HG02588 (cell line): ENCODE measurements at regions not wholly inside any gene's neighbourhood (a gene's known extent, or its start where the extent isn't known, plus 50 kb on each side); places are given as distances from the start of the nearest gene placed in this dataset.
"Not testable (repeated sequence)": the region's sequence is repeated elsewhere in the genome, so short reads cannot be mapped to it uniquely, and the experiment has no call there.

Source experiments
- ATAC-seq: cut with Tn5 transposase; IDR thresholded peaks from one replicate; pipeline ENCODE4 v1.9.1; 2021; ENCODE audit warnings: mild to moderate bottlenecking, moderate library complexity; ENCODE audit not compliant: unreplicated experiment

- no peak for ATAC-seq
Measured at GRCh38 chr16:13613165-13613564, 306.8 kb upstream of the ERCC4 start.

GRCh38 chr16:13621639-13622038 is 298.3 kb upstream of the ERCC4 start:
- ATAC-seq = no peak

- no peak for ATAC-seq
Measured at GRCh38 chr16:13628156-13628555, 291.8 kb upstream of the ERCC4 start.

- ATAC-seq = no peak
Measured at GRCh38 chr16:13629704-13630103, 290.2 kb upstream of the ERCC4 start.

- no peak for ATAC-seq
Measured at GRCh38 chr16:13630374-13630773, 289.6 kb upstream of the ERCC4 start.

GRCh38 chr16:13631213-13631767 is 288.7 kb upstream of the ERCC4 start:
- no peak for ATAC-seq

- no peak for ATAC-seq
Measured at GRCh38 chr16:13631916-13632315, 288.0 kb upstream of the ERCC4 start.

GRCh38 chr16:13632504-13632903 is 287.4 kb upstream of the ERCC4 start:
- not testable (repeated sequence) for ATAC-seq

GRCh38 chr16:13633391-13633861 is 286.5 kb upstream of the ERCC4 start:
- ATAC-seq = no peak

- no peak for ATAC-seq
Measured at GRCh38 chr16:13634253-13634652, 285.7 kb upstream of the ERCC4 start.

GRCh38 chr16:13634959-13635358 is 285.0 kb upstream of the ERCC4 start:
- no peak for ATAC-seq

- ATAC-seq = no peak
Measured at GRCh38 chr16:13638218-13638617, 281.7 kb upstream of the ERCC4 start.

- no peak for ATAC-seq
Measured at GRCh38 chr16:13643412-13643811, 276.5 kb upstream of the ERCC4 start.

- no peak for ATAC-seq
Measured at GRCh38 chr16:13645601-13646245, 274.2 kb upstream of the ERCC4 start.

GRCh38 chr16:13660807-13661206 is 259.1 kb upstream of the ERCC4 start:
- ATAC-seq = no peak

- no peak for ATAC-seq
Measured at GRCh38 chr16:13665876-13666275, 254.1 kb upstream of the ERCC4 start.

- no peak for ATAC-seq
Measured at GRCh38 chr16:13672196-13672595, 247.8 kb upstream of the ERCC4 start.

- no peak for ATAC-seq
Measured at GRCh38 chr16:13680021-13680889, 239.7 kb upstream of the ERCC4 start.

- no peak for ATAC-seq
Measured at GRCh38 chr16:13684819-13685563, 235.0 kb upstream of the ERCC4 start.

- no peak for ATAC-seq
Measured at GRCh38 chr16:13696017-13696416, 223.9 kb upstream of the ERCC4 start.

- ATAC-seq = no peak
Measured at GRCh38 chr16:13697013-13697412, 222.9 kb upstream of the ERCC4 start.
